Pulmonary artery endothelial cell (primary cell): ENCODE measurements at regions not wholly inside any gene's neighbourhood (a gene's known extent, or its start where the extent isn't known, plus 50 kb on each side); places are given as distances from the start of the nearest gene placed in this dataset.

Experiments used
- DNase-seq: peaks from one replicate; pipeline ENCODE4 v3.0.0-alpha.2; 2011; ENCODE audit warnings: low read depth, low spot score

DNA sequence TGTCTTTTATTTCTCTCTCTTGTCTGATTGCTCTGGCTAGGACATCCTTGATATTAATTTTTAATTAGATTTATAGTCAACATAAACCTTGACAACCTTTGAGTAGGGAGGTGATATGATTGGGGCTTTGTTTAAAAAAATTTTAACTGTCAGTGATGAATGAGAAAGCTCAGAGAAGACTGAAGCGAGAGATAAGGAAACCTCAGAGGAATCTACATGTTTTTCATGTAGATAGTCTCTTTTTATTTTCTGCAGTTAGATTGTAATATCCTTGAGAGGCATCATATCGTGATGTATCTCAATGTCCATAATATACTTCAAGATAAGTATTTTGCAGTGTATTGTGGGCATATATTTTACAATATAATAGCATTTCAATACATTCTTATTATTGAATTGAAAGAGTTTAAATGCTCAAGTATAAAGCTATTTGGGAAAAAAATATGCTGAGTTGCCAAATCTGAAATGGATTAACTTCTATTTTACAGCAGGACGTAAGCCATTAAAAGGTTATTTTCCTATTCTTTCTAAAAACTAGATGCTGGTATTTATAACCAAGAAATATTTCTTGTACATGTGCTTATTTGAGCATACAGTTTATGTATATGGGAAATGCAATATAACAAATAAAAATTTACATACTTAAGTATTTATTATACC, 802.4 kb upstream of the ADGRL4 start:
- DNase-seq, result no peak

- DNase-seq, result no peak
These were observed 801.3 kb upstream of the ADGRL4 start for GRCh38 chr1:79807816-79808215.

DNA sequence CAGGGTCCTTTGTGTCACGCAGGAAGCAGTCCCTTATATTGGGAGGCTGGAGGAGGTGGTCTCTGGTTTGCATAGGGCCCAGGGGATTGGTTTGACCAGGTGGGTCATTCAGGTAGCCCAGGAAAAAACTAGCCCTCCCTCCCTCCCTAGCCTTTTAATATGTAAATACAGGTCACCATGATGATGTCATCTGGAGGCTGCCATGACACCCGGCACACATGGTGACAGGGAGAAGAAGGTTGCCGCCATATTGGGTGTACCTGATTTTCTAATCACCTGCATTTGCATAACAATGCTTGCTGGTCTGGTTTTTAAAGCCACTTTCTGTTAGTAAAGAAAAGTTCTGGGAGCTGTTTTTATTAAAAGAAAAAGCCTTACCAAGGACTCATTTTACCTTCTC, 791.0 kb upstream of the ADGRL4 start:
- no peak for DNase-seq

DNA sequence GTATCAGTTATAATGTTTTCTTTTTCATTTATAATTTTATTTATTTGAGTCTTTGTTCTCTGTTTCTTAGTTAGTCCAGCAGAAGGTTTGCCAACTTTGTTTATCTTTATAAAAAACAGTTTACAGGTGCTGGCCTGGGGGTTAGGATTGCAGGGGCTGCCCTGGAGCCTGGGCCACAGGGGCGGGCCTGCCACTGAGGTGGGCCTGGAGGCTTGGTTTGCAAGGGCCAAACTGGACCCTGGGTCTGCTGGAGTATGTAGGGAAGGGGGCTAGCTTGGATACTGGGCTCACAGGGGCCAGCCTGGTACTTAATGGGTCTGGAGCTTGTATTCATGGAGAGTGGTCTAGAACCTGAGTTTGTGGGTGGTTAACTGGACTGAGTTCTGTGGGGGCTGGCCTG, 789.9 kb upstream of the ADGRL4 start:
- DNase-seq, result no peak

DNA sequence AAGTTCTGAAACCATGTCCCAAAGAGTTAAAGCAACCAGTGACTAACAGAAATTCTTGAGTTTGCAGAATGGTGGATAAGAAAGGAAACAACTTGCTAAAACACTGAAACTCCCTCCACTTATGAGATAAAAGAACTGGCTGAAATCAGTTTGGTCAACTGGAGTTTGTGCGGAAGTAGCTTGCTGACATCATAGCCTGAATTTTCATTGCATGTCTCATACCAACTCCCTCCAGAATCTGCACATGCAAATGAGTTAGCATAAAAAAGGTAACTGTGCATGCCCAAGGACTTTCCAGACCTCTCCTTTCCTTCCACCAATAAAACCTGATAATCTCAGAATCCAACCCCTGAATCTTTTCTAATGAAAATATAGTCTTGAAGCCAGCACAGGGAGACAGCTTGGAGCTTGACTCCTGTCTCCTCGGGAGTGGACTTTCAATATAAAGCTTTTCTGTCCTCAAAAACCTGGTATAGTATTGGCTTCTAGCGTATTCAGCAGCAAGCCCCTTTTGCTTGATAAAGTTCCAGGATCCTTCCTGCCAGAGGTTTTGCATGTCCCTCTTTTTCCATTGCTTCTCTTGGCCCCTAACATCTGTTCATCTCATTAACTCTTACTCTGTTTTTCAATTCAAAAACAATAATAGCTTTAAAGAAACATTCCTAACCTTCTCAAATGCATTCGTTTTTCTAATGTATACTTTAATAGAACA, 785.8 kb upstream of the ADGRL4 start:
- no peak for DNase-seq

DNA sequence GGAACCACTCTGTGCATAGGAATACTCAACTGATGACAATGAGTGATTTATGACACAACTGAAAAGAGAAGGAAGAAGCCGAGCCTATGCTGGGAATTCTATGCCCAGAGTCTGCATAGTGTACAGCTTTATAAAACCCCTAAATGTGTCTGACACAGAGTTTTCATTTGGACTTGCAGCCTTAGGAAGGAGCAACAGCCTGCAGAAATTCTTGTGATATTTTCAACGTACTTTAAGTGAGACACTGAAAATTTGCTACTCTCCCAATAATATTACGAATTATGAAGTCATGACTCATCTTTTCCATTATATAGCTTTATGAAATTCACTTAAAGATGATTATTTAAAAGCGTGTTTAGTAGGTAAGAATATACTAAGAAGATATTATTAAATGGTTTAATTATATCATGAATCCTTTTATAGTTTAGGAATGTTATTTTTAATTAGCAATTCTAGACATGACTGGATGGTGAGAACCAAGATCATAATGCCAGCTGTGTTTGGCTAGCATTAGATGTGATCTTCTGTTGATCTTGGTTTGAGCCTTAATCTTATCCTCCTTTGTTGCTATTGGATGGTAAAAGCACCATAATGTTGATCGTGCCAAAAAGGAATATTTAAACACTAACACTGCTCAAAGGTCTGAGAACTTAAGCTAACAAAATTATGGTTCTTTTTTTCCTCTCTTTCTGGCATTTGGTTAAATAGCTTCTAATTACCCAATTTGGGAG, 785.1 kb upstream of the ADGRL4 start:
- DNase-seq, result no peak

GRCh38 chr1:79790950-79791349, 784.4 kb upstream of the ADGRL4 start:
- no peak for DNase-seq

DNA sequence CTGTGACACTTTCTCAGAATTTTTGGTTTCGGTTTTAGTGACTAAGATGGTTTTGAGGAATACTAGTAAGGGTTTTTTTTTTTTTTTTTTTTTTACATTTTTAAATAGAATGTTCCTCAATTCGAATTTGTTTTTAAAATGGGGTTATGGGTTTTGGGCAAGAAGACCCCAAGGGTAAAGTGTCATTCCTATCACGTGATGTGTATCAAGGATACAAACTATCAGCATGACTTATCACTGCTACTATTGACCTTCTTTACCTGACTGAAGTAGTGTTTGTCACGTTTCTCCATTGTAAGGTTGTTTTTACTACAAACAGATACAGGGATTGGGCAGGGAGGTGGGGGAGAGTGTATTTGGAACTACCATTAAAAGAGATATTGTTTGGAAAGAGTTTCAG, 781.1 kb upstream of the ADGRL4 start:
- no peak for DNase-seq

DNA sequence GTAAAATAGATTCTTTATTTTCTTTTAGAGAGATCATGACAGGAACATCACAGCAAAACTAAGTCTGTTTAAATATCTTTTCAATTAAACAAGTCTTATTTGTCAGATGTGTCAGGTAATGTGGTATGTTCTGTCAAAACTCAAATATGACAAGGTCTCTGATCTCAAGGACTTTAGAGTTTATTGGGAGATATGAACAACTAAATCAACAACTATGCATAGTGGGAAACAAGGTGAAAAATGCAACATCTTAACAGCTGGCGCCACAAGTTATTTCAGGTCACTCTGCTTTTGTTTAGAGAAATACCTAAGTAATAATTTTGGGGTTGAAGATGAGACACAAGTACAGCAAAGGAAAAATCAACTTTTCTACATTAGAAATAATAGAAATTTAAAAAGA, 779.4 kb upstream of the ADGRL4 start:
- no peak for DNase-seq

- no peak for DNase-seq
These were observed 779.0 kb upstream of the ADGRL4 start for GRCh38 chr1:79785561-79785960.

DNA sequence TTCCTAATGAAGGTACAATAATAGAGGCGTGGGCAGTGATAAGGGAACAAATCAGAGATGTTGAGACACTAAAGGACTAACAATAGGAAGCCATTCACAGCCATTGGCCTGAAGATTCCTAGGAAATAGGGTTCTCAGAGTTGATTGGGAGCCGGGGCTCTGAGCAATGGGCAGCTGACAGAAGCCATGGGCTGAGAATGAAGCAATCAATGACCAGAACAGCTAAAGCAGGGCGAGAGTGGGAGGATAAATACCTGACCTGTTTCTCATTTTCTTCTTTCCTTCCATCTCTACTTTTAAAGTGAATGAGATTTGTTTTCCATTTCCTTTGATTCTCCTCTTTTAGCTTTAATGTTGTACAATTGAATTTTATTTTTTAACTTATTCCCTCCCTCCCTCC, 774.7 kb upstream of the ADGRL4 start:
- DNase-seq, result no peak

DNA sequence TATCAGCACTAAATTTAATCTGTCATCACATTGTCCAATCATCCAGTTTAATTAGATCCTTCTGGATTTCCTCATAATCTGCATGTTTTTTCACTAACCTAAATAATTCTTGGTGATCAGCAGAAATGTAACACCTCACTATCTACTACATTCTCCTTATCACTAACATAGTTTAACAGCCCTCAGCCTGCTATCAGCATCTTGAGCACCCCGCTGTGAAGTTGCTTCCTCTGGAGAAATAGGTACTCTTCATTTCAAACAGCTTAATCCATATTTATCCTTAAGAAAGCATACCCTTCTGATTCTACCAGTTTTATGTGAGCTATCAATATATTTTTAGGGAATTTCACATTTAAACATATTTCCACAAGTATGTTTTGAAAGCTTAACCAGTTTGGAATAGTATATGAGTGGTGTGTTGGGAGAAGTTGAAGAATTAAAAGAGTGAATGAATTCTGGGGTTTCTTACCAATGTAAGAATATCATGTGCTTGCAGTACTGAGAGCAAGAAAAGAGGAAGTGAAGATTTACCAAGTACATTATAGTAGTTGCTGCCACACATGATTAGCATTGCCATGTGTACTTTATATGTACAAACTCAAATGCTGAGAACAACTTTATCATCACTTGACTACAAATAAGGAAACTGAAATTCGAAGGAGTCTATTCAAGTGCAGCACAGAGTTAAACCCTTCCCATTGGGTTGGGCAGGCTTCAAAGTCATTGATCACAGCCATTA, 771.1 kb upstream of the ADGRL4 start:
- DNase-seq, result no peak

DNA sequence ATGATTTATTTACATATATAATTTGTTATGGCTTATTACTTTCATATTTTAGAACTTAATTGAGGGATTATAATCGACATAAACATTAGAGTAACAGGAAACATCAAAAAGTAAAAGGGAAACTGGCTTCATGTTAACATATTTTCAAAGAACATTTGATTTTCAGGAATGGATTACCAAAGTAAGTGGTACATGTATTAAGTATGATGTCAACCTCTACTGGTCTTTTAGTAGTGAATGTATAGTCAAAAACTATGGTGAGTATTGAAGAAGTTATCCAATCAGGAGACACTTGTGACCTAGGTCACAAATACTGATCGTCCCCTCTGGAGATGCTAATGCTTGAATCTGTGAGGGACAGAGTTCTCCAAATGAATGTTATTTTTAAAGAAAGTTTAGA, 768.9 kb upstream of the ADGRL4 start:
- no peak for DNase-seq

- no peak for DNase-seq
These were observed 766.9 kb upstream of the ADGRL4 start for GRCh38 chr1:79773385-79773784.

DNA sequence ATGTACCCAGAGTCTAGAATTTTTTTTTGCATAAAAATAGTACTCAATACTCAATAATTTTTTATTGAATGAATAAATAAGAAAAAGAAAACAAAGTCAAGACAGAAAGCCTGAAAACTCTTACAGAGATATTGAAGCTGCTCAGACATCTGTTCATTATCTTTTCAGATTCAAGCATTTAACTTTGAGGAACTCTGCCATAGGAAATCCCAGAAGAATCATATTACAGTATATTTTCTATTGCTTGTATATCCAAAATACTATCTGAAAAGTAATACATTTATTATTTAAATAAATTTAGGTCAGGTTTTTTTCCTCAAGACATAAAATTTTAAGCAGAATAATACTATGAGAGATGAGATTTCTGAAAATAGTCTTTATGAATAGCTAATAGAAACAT, 755.9 kb upstream of the ADGRL4 start:
- no peak for DNase-seq

DNA sequence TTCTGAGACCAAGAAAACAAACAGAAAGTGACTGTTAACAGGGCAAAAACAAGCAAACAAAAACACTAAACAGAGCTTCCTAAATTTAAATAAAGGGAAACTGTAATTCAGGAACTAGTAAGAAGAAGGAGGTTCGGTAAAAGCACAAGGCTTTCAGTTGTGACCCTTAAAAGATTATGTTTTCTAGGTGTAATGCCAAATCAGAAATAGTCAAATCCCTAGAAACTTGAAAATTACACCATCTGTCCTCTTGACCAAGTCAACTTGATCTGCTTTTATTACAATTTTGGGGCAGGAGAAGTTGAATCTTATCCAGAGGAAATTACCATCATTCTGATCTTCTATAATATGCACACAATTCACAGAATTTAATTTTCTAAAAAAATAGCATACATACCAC, 754.0 kb upstream of the ADGRL4 start:
- no peak for DNase-seq

DNA sequence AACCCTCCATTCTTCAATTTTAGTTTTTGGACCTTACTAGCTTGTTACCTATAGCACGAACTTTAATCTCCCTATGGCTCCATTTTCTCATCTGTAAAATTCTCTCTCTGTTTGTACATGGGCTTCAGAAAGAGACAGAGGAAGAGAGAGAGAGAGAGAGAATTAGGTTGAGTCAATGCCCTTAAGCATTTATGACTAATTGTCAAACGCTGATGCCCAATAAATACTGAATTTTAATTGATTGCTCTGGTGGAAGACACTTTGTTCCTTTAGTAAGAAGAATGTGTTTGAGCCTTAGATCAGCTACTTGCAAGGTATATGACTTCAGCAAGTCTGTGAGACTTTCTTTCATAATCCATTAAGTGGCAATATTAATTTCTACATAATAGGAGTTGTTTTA, 743.1 kb upstream of the ADGRL4 start:
- DNase-seq, result no peak

DNA sequence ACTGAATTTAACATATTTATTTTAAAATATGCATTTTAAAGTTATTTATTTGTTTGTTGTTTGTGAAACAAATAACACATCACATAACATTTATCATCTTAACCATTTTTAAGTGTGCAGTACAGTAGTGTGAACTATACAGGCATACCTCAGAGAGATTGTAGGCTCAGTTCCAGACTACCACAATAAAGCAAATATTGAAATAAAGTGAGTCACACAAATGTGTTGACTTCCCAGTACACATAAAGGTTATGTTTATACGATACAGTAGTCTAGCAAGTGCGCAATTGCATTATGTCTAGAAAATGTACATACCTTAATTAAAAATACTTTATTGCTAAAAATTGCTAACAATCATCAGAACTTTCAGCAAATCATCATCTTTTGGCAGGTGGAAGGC, 739.4 kb upstream of the ADGRL4 start:
- DNase-seq, result no peak

DNA sequence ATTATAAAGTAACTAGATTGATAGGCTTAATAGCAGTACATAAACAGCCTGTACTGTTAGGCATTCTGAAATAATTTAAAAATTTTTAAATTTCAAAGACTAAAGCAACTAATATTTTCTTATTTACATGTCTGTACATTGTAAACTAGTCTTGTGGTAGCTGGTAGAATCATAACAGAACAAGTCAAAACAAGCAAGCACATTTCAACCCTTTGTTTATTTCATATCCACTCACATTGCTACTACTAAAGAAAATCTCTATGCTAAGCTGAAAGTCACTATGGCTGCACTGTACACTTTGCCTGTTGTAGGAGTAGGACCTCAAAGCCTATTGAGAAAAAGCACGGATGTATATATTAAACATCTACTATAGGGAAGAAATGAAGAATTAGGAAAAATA, 738.2 kb upstream of the ADGRL4 start:
- DNase-seq, result no peak

- no peak for DNase-seq
These were observed 735.3 kb upstream of the ADGRL4 start for GRCh38 chr1:79741720-79742421.

DNA sequence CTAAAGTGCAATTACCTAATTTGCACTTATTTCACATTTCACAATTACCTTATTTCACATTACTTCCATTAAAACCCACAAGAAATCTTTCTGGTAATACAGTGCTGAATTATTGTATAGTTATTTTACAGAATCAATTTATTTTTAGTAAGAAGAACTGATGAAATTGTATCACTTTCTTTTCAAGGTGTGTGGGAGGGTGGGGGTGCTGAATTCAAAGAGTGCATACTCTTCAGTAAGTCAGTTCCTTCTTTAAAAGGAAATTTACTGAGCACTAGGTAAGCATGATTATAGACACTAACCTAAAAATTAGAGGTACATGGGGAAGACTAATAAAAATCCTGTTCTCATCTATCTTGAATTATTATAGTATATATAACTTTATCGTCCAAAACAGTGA, 731.6 kb upstream of the ADGRL4 start:
- no peak for DNase-seq

DNA sequence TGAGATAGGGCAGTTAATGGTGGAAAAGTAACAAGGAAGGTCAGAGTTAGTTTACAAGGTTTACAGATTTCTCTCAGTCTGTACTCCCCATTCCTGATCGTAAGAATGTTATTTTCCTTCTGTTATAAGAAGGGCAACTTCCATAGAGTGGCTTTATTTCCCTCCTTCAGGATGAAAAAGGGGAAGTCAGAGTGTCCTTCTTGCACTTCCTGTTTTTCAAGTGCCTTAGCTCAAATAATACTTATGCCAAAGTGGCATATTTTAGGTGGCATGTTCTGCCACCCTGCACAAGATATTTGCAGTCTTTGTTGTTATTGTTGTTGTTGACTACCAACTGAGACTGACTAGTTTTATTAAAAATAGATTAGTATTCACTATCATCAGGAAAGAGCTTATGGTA, 730.7 kb upstream of the ADGRL4 start:
- no peak for DNase-seq
